DMS114 treated with DMSO at 0.1 percent for 48 hours (cell line): ENCODE measurements at regions not wholly inside any gene's neighbourhood (a gene's known extent, or its start where the extent isn't known, plus 50 kb on each side); places are given as distances from the start of the nearest gene placed in this dataset.

Source experiments
- DNase-seq: peaks from one replicate; lab custom pipeline; 2025; ENCODE audit not compliant: unreplicated experiment; lab: John Stamatoyannopoulos, UW

GRCh38 chr2:234679301-234679740, 182.4 kb upstream of the ARL4C start:
- no peak for DNase-seq

GRCh38 chr2:234678711-234679110, 181.8 kb upstream of the ARL4C start:
- no peak for DNase-seq

- DNase-seq, result no peak
Observed at GRCh38 chr2:234677758-234678538, 181.1 kb upstream of the ARL4C start.

- no peak for DNase-seq
Observed at GRCh38 chr2:234676783-234677450, 180.0 kb upstream of the ARL4C start.

- no peak for DNase-seq
Observed at GRCh38 chr2:234676109-234676782, 179.4 kb upstream of the ARL4C start.

GRCh38 chr2:234674781-234675201, 177.9 kb upstream of the ARL4C start:
- no peak for DNase-seq

GRCh38 chr2:234673961-234674759, 177.3 kb upstream of the ARL4C start:
- DNase-seq, result no peak

GRCh38 chr2:234673501-234673900, 176.6 kb upstream of the ARL4C start:
- no peak for DNase-seq

GRCh38 chr2:234672498-234673150, 175.7 kb upstream of the ARL4C start:
- no peak for DNase-seq

GRCh38 chr2:234671716-234672115, 174.8 kb upstream of the ARL4C start:
- no peak for DNase-seq

GRCh38 chr2:234671231-234671630, 174.3 kb upstream of the ARL4C start:
- DNase-seq, result no peak

GRCh38 chr2:234670806-234671205, 173.9 kb upstream of the ARL4C start:
- no peak for DNase-seq

- DNase-seq, result no peak
Observed at GRCh38 chr2:234670052-234670451, 173.2 kb upstream of the ARL4C start.

GRCh38 chr2:234669621-234670020, 172.7 kb upstream of the ARL4C start:
- no peak for DNase-seq

- no peak for DNase-seq
Observed at GRCh38 chr2:234669001-234669400, 172.1 kb upstream of the ARL4C start.

GRCh38 chr2:234666911-234667310, 170.0 kb upstream of the ARL4C start:
- no peak for DNase-seq

GRCh38 chr2:234665304-234665703, 168.4 kb upstream of the ARL4C start:
- DNase-seq, result no peak

- no peak for DNase-seq
Observed at GRCh38 chr2:234661849-234662248, 165.0 kb upstream of the ARL4C start.

GRCh38 chr2:234661175-234661574, 164.3 kb upstream of the ARL4C start:
- DNase-seq, result no peak

- DNase-seq, result no peak
Observed at GRCh38 chr2:234655706-234656105, 158.8 kb upstream of the ARL4C start.

- DNase-seq, result no peak
Observed at GRCh38 chr2:234650911-234651310, 154.0 kb upstream of the ARL4C start.
